ENCODE measurements at regions not wholly inside any gene's neighbourhood (a gene's known extent, or its start where the extent isn't known, plus 50 kb on each side); places are given as distances from the start of the nearest gene placed in this dataset.

DNA sequence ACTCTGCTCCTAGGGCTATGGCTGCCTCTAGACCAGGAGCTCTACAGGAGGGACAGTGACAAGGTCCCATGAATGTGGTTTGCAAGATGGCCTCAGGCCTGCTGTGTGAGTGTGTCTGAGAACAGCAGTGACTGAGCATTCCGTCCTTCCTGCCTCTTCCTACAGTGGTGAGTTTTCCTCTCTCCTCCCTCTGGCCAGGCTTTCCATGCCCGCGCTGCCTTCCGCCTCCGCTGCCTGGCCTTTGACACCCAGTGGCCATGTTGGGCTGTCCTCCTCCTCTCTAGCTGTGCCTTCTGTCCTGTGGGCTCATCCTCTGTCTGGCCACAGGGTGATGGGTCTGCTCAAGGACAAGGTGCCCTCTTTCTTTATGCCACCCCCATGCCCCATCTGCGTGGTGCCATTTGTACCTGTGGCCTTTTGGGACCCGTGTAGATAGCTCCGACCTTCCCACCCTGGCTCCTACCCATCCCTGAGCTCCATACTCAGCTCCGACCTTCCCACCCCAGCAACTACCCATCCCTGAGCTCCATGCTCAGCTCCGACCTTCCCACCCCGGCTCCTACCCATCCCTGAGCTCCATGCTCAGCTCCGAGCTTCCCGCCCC, 970.4 kb downstream of the BRD1 start:
- no peak overlapping the region for H3K4me3 ChIP-seq (replicated peaks; ENCODE audit: insufficient read depth, low read length)
- TF ChIP-seq GABPA (IDR thresholded peaks at IDR 0.05; ENCODE audit: low read depth): no peak
- TF ChIP-seq, protein P1, sequence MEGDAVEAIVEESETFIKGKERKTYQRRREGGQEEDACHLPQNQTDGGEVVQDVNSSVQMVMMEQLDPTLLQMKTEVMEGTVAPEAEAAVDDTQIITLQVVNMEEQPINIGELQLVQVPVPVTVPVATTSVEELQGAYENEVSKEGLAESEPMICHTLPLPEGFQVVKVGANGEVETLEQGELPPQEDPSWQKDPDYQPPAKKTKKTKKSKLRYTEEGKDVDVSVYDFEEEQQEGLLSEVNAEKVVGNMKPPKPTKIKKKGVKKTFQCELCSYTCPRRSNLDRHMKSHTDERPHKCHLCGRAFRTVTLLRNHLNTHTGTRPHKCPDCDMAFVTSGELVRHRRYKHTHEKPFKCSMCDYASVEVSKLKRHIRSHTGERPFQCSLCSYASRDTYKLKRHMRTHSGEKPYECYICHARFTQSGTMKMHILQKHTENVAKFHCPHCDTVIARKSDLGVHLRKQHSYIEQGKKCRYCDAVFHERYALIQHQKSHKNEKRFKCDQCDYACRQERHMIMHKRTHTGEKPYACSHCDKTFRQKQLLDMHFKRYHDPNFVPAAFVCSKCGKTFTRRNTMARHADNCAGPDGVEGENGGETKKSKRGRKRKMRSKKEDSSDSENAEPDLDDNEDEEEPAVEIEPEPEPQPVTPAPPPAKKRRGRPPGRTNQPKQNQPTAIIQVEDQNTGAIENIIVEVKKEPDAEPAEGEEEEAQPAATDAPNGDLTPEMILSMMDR (IDR thresholded peaks at IDR 0.05; ENCODE audit: insufficient read depth, low read length): no peak
- no peak for DNase-seq (ENCODE audit: low read depth in 1 of 2, low spot score in 1 of 2)
- H3K27me3 ChIP-seq (ENCODE audit: insufficient read depth, poor library complexity, severe bottlenecking): no peaks in the 10 kb centered on the region
- H3K27ac ChIP-seq (replicated peaks): no peak overlapping the region

DNA sequence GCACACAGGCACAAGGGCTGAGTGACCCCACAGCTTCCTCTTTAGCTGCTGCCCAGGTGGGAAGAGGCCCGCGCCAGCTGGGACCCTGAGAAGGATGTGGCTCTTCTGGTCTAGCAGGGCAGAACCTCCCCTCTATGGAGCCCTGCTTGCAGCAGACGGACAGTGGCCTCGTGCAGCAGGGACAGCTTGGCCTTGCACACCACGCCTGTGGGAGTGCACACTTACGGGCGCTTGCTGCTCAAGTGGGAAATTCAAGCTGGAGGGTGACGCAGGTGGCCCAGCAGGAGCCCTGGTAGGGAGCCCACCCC, 971.4 kb downstream of the BRD1 start:
- H3K4me3 ChIP-seq (replicated peaks; ENCODE audit: insufficient read depth, low read length): no peak overlapping the region
- TF ChIP-seq, protein P2, sequence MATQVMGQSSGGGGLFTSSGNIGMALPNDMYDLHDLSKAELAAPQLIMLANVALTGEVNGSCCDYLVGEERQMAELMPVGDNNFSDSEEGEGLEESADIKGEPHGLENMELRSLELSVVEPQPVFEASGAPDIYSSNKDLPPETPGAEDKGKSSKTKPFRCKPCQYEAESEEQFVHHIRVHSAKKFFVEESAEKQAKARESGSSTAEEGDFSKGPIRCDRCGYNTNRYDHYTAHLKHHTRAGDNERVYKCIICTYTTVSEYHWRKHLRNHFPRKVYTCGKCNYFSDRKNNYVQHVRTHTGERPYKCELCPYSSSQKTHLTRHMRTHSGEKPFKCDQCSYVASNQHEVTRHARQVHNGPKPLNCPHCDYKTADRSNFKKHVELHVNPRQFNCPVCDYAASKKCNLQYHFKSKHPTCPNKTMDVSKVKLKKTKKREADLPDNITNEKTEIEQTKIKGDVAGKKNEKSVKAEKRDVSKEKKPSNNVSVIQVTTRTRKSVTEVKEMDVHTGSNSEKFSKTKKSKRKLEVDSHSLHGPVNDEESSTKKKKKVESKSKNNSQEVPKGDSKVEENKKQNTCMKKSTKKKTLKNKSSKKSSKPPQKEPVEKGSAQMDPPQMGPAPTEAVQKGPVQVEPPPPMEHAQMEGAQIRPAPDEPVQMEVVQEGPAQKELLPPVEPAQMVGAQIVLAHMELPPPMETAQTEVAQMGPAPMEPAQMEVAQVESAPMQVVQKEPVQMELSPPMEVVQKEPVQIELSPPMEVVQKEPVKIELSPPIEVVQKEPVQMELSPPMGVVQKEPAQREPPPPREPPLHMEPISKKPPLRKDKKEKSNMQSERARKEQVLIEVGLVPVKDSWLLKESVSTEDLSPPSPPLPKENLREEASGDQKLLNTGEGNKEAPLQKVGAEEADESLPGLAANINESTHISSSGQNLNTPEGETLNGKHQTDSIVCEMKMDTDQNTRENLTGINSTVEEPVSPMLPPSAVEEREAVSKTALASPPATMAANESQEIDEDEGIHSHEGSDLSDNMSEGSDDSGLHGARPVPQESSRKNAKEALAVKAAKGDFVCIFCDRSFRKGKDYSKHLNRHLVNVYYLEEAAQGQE (IDR thresholded peaks at IDR 0.05; ENCODE audit: insufficient replicate concordance, low read depth): no peak
- TF ChIP-seq POLR2AphosphoS5 (IDR thresholded peaks at IDR 0.05; ENCODE audit: low read depth): no peak
- no peak for TF ChIP-seq GABPA (IDR thresholded peaks at IDR 0.05; ENCODE audit: low read depth)
- TF ChIP-seq, protein P1 (IDR thresholded peaks at IDR 0.05; ENCODE audit: insufficient read depth, low read length): no peak
- TF ChIP-seq SPI1 (IDR thresholded peaks at IDR 0.05; ENCODE audit: borderline replicate concordance, low read depth): no peak
- H3K27me3 ChIP-seq (ENCODE audit: insufficient read depth, poor library complexity, severe bottlenecking): no peaks in the 10 kb centered on the region
- no peak for DNase-seq (ENCODE audit: low read depth in 1 of 2, low spot score in 1 of 2)
- no peak overlapping the region for H3K27ac ChIP-seq (replicated peaks)

DNA sequence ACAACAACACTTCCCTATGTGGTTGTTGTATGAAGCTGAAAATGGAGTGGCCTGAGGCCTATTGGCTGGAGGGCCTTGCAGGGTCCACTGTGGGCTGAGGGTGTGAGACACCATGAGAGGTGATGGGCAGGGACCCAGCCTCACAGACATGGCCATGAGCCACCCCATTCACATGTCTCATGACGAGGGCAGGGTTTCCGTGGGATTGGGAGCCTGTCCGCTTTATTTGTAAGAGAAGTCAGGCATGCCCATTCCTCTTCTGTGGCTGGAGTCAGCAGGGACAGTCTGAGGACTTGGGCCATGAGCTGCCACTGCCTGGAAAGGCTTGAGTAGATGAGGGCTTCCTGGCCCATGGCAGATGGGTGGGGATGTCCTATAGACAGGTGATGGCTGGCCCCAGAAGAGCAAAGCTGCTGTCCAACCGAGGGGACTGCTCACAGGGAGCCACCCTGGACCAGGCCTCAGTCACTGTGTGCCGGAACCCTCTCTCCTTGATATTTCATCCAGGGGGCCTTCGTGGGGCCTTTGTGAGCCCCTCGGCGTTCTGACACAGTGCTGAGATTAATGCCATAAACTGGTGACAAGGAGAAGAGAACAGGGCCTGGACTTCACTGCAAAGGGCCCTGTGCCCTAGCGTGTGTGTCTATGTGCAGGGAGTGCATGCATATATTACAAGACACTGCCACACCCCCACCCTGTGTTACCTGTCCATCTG, 971.9 kb downstream of the BRD1 start:
- no peaks in the 10 kb centered on the region for H3K27me3 ChIP-seq (ENCODE audit: insufficient read depth, poor library complexity, severe bottlenecking)
- no peak overlapping the region for H3K4me3 ChIP-seq (replicated peaks; ENCODE audit: insufficient read depth, low read length)
- no peak for DNase-seq (ENCODE audit: low read depth in 1 of 2, low spot score in 1 of 2)
- no peak for TF ChIP-seq GABPA (IDR thresholded peaks at IDR 0.05; ENCODE audit: low read depth)
- TF ChIP-seq, protein P1 (IDR thresholded peaks at IDR 0.05; ENCODE audit: insufficient read depth, low read length): no peak
- no peak for TF ChIP-seq POLR2AphosphoS5 (IDR thresholded peaks at IDR 0.05; ENCODE audit: low read depth)
- TF ChIP-seq SPI1 (IDR thresholded peaks at IDR 0.05; ENCODE audit: borderline replicate concordance, low read depth): no peak
- TF ChIP-seq, protein P2 (IDR thresholded peaks at IDR 0.05; ENCODE audit: insufficient replicate concordance, low read depth): no peak
- no peak overlapping the region for H3K27ac ChIP-seq (replicated peaks)

DNA sequence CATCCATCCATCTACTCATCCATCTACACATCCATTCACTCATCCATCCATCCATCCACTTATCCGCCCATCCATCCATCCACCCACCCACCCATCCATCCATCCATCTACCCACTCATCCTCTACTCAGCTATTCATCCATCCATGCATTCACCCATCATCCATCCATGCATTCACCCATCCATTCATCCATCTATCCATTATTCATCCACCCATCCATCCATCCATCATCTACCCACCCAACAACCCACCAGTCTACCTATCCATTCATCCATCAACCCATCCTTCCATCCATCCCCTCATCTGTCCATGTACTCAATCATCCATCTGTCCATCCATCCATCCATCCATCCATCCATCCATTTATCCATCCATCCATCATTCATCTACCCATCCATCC, 972.7 kb downstream of the BRD1 start:
- TF ChIP-seq SPI1 (IDR thresholded peaks at IDR 0.05; ENCODE audit: borderline replicate concordance, low read depth) (no peak), GABPA (IDR thresholded peaks at IDR 0.05; ENCODE audit: low read depth) (no peak), POLR2AphosphoS5 (IDR thresholded peaks at IDR 0.05; ENCODE audit: low read depth) (no peak)
- TF ChIP-seq, protein P1 (IDR thresholded peaks at IDR 0.05; ENCODE audit: insufficient read depth, low read length): no peak
- TF ChIP-seq, protein P2 (IDR thresholded peaks at IDR 0.05; ENCODE audit: insufficient replicate concordance, low read depth): no peak
- no peaks in the 10 kb centered on the region for H3K27me3 ChIP-seq (ENCODE audit: insufficient read depth, poor library complexity, severe bottlenecking)
- no peak for DNase-seq (ENCODE audit: low read depth in 1 of 2, low spot score in 1 of 2)
- H3K4me3 ChIP-seq (replicated peaks; ENCODE audit: insufficient read depth, low read length): no peak overlapping the region
- no peak overlapping the region for H3K27ac ChIP-seq (replicated peaks)

All from HL-60 (cell line).